SK-N-SH (cell line): ENCODE measurements at regions not wholly inside any gene's neighbourhood (a gene's known extent, or its start where the extent isn't known, plus 50 kb on each side); places are given as distances from the start of the nearest gene placed in this dataset.

ENCODE experiments used
- CTCF ChIA-PET: fragments of 300-600, 350-600 bp; formaldehyde crosslinking; extraction: SDS; loops from one replicate; lab custom pipeline; 2021; lab: Yijun Ruan, JAX
- POLR2A ChIA-PET: fragments of 350-600 bp; sonication (Branson Sonifier 250); formaldehyde crosslinking; extraction: SDS; loops from one replicate; lab custom pipeline; 2020; ENCODE audit warnings: antibody characterized with exemption, inconsistent platforms; lab: Yijun Ruan, JAX
- DNase-seq: peaks from one replicate; pipeline ENCODE4 v3.0.0; 2012
- H2AFZ ChIP-seq: fragments of 200-600 bp; sonication (generic); 2 replicates; pipeline ENCODE4 v1.8.1; 2016; ENCODE audit warnings: antibody characterized with exemption, mild to moderate bottlenecking, low read depth
- H3F3A ChIP-seq: fragments of 200-600 bp; sonication (generic); replicated peaks from 2 replicates; pipeline ENCODE3; 2016; ENCODE audit warnings: antibody characterized with exemption, mild to moderate bottlenecking; ENCODE audit not compliant: insufficient read depth
- H3K27ac ChIP-seq, 2 experiments: fragments of 200-500 bp in 1 of 2; fragments of 200-600 bp in 1 of 2; sonication (Bioruptor generic) in 1 of 2; sonication (generic), shearing (Covaris generic) in 1 of 2; 2 replicates each; pipeline versions ENCODE4 v1.5.1 to v1.6.1; 2014 to 2016; ENCODE audit warnings: low read depth in 2 of 2, inconsistent platforms in 1 of 2, low read length in 1 of 2, mild to moderate bottlenecking in 1 of 2, mixed read lengths in 1 of 2
- H3K27me3 ChIP-seq: fragments of 200-600 bp; sonication (generic), shearing (Covaris generic); 2 replicates; pipeline ENCODE4 v1.6.1; 2016; ENCODE audit warnings: mixed run types; ENCODE audit not compliant: insufficient read depth
- H3K36me3 ChIP-seq, 2 experiments: fragments of 200-500 bp in 1 of 2; fragments of 200-600 bp in 1 of 2; sonication (Bioruptor generic) in 1 of 2; sonication (generic) in 1 of 2; replicated peaks in 1 of 2; 2 replicates each; pipeline versions ENCODE3 to v1.5.1; 2014 to 2016; ENCODE audit warnings: low read length in 1 of 2, mild to moderate bottlenecking in 1 of 2; ENCODE audit not compliant: insufficient read depth in 2 of 2, control insufficient read depth in 1 of 2
- H3K4me1 ChIP-seq, 2 experiments: fragments of 200-500 bp in 1 of 2; fragments of 200-600 bp in 1 of 2; sonication (Bioruptor generic) in 1 of 2; sonication (generic), shearing (Covaris generic) in 1 of 2; 2 replicates each; pipeline versions ENCODE4 v1.5.1 to v1.6.1; 2014 to 2016; ENCODE audit warnings: low read depth in 1 of 2, low read length in 1 of 2, mixed run types in 1 of 2; ENCODE audit not compliant: insufficient read depth in 2 of 2, control insufficient read depth in 1 of 2
- H3K4me2 ChIP-seq: fragments of 200-600 bp; sonication (generic), shearing (Covaris generic); 2 replicates; pipeline ENCODE4 v1.6.1; 2017; ENCODE audit warnings: mixed run types
- H3K4me3 ChIP-seq, 2 experiments: fragments of 200-500 bp in 1 of 2; fragments of 200-600 bp in 1 of 2; sonication (Bioruptor generic) in 1 of 2; sonication (generic), shearing (Covaris generic) in 1 of 2; 2 replicates each; pipeline versions ENCODE4 v1.5.1 to v1.8.1; 2014 to 2016; ENCODE audit warnings: low read depth in 2 of 2, inconsistent platforms in 1 of 2, low read length in 1 of 2, mild to moderate bottlenecking in 1 of 2, mixed read lengths in 1 of 2, moderate library complexity in 1 of 2
- H3K79me2 ChIP-seq: fragments of 200-600 bp; sonication (generic); 2 replicates; pipeline ENCODE4 v1.8.1; 2017; ENCODE audit warnings: mild to moderate bottlenecking; ENCODE audit not compliant: insufficient read depth
- H3K9ac ChIP-seq: fragments of 200-600 bp; sonication (generic); 2 replicates; pipeline ENCODE4 v1.6.1; 2017; ENCODE audit warnings: mixed run types
- H3K9me2 ChIP-seq: fragments of 200-600 bp; sonication (generic); 2 replicates; pipeline ENCODE4 v1.6.1; 2017; ENCODE audit warnings: mixed run types
- H3K9me3 ChIP-seq: fragments of 200-600 bp; sonication (generic); 2 replicates; pipeline ENCODE4 v1.6.1; 2017; ENCODE audit warnings: mixed run types, mild to moderate bottlenecking, moderate library complexity
- H4K20me1 ChIP-seq: fragments of 200-600 bp; sonication (generic); 2 replicates; pipeline ENCODE4 v1.6.1; 2017; ENCODE audit warnings: mild to moderate bottlenecking, mixed run types; ENCODE audit not compliant: insufficient read depth
- CHD2 ChIP-seq: fragments of 150-350 bp; IDR thresholded peaks from 2 replicates; pipeline ENCODE4 v1.6.1; 2018; ENCODE audit warnings: low read length; ENCODE audit not compliant: partially characterized antibody
- EZH2phosphoT487 ChIP-seq: fragments of 200-600 bp; sonication (generic); IDR thresholded peaks from 2 replicates; pipeline ENCODE4 v1.6.1; 2017; ENCODE audit warnings: low read depth, mixed run types, mild to moderate bottlenecking, antibody characterized with exemption, moderate library complexity, borderline replicate concordance
- FOSL2 ChIP-seq: IDR thresholded peaks from 2 replicates; pipeline ENCODE4 v1.4.0; 2012; ENCODE audit warnings: low read depth, mild to moderate bottlenecking, moderate library complexity, borderline replicate concordance
- FOXM1 ChIP-seq: IDR thresholded peaks from 2 replicates; pipeline ENCODE4 v1.4.0; 2012; ENCODE audit warnings: low read depth, mild to moderate bottlenecking
- GABPA ChIP-seq: IDR thresholded peaks from 2 replicates; pipeline ENCODE4 v1.4.0; 2012; ENCODE audit warnings: low read depth, mild to moderate bottlenecking
- GATA2 ChIP-seq: sonication (generic); formaldehyde crosslinking; IDR thresholded peaks from 2 replicates; pipeline ENCODE4 v1.5.0; 2020; ENCODE audit warnings: mild to moderate bottlenecking, missing genetic modification reagents
- IRF3 ChIP-seq: fragments of 150-350 bp; IDR thresholded peaks from 2 replicates; pipeline ENCODE4 v1.6.1; 2016; ENCODE audit warnings: mild to moderate bottlenecking, low read depth, low read length
- JUND ChIP-seq: IDR thresholded peaks from 2 replicates; pipeline ENCODE4 v1.4.0; 2012
- MXI1 ChIP-seq: IDR thresholded peaks from 2 replicates; pipeline ENCODE4 v1.6.1; 2012; ENCODE audit warnings: mild to moderate bottlenecking, low read depth, low read length, improper control_type of control experiment
- PBX3 ChIP-seq: IDR thresholded peaks from 2 replicates; pipeline ENCODE4; 2012
- POLR2AphosphoS5 ChIP-seq: IDR thresholded peaks from 2 replicates; pipeline ENCODE4 v1.6.1; 2012; ENCODE audit warnings: low read depth, low read length
- RAD21 ChIP-seq: IDR thresholded peaks from 2 replicates; pipeline ENCODE4 v1.6.1; 2012; ENCODE audit warnings: mild to moderate bottlenecking, low read length
- RCOR1 ChIP-seq: fragments of 150-350 bp; IDR thresholded peaks from 2 replicates; pipeline ENCODE4 v1.6.1; 2017; ENCODE audit warnings: antibody characterized with exemption, low read length
- REST ChIP-seq: IDR thresholded peaks from 2 replicates; pipeline ENCODE4 v1.6.1; 2012; ENCODE audit warnings: mild to moderate bottlenecking, low read depth, low read length, moderate library complexity
- RXRA ChIP-seq: IDR thresholded peaks from 2 replicates; pipeline ENCODE4 v1.4.0; 2012; ENCODE audit warnings: low read depth, mild to moderate bottlenecking, borderline replicate concordance
- SIN3A ChIP-seq: IDR thresholded peaks from 2 replicates; pipeline ENCODE4 v1.6.1; 2012; ENCODE audit warnings: low read depth, mild to moderate bottlenecking, low read length, moderate library complexity, borderline replicate concordance
- TEAD4 ChIP-seq: IDR thresholded peaks from 2 replicates; pipeline ENCODE4 v1.4.0; 2012; ENCODE audit warnings: mild to moderate bottlenecking, borderline replicate concordance; ENCODE audit not compliant: insufficient read depth
- USF1 ChIP-seq: IDR thresholded peaks from 2 replicates; pipeline ENCODE4 v1.4.0; 2012; ENCODE audit warnings: low read depth, borderline replicate concordance
- YY1 ChIP-seq: IDR thresholded peaks from 2 replicates; pipeline ENCODE4 v1.4.0; 2012; ENCODE audit warnings: low read depth, mild to moderate bottlenecking
- WGBS: methylation state at CpG from one replicate; pipeline ENCODE4 v1.1.6; 2017; ENCODE audit warnings: low lambda C conversion rate; 5-methylcytosine and 5-hydroxymethylcytosine counted together

GRCh38 chr3:53402326-53402725, 55.0 kb upstream of the DCP1A start:
- H2AFZ ChIP-seq, result no peak overlapping the region
- H3K27me3 ChIP-seq, result no peaks in the 10 kb centered on the region
- POLR2A ChIA-PET, result no interaction called here
- 71% methylated on average over 1 of the region's 3 CpGs for WGBS
- no peak for DNase-seq
- no peaks in the 10 kb centered on the region for H3F3A ChIP-seq
- no peaks in the 10 kb centered on the region for H3K9me2 ChIP-seq
- no peaks in the 10 kb centered on the region for H4K20me1 ChIP-seq
- no peak overlapping the region for H3K9ac ChIP-seq
- no peak overlapping the region for H3K4me2 ChIP-seq
- no peak overlapping the region for H3K4me3 ChIP-seq
- no peak for TF ChIP-seq TEAD4
- TF ChIP-seq MXI1, result no peak
- TF ChIP-seq IRF3, result no peak
- TF ChIP-seq GABPA, result no peak
- TF ChIP-seq, all 33 proteins: peak for 0
- H3K27ac ChIP-seq, result no peak overlapping the region
- H3K79me2 ChIP-seq, result no peaks in the 10 kb centered on the region
- CTCF ChIA-PET, result interaction anchor here (0.9 kb wide), 1 partner anchor 27 kb away, joined by 3 read pairs; no protein-coding TSS in a partner anchor
- no peaks in the 10 kb centered on the region for H3K9me3 ChIP-seq
- no peaks in the 10 kb centered on the region for H3K36me3 ChIP-seq
- no peaks in the 10 kb centered on the region for H3K4me1 ChIP-seq

- H3K4me1 ChIP-seq, result no peaks in the 10 kb centered on the region
- no peaks in the 10 kb centered on the region for H3F3A ChIP-seq
- H3K36me3 ChIP-seq, result no peaks in the 10 kb centered on the region
- ChIA-PET POLR2A (no interaction called here), CTCF (no interaction called here)
- H3K9ac ChIP-seq, result no peak overlapping the region
- H3K79me2 ChIP-seq, result no peaks in the 10 kb centered on the region
- no peak for TF ChIP-seq PBX3
- no peak for TF ChIP-seq CHD2
- TF ChIP-seq REST, result no peak
- TF ChIP-seq RXRA, result no peak
- TF ChIP-seq GATA2 (CRISPR knock-in tag), result no peak
- no peak for TF ChIP-seq USF1
- no peak for TF ChIP-seq FOSL2
- TF ChIP-seq JUND, result no peak
- TF ChIP-seq YY1, result no peak
- TF ChIP-seq SIN3A, result no peak
- TF ChIP-seq POLR2AphosphoS5, result no peak
- TF ChIP-seq RAD21, result no peak
- TF ChIP-seq FOXM1, result no peak
- no peak for TF ChIP-seq RCOR1
- TF ChIP-seq EZH2phosphoT487, result no peak
- TF ChIP-seq, all 33 proteins: peak for 0
- no peak overlapping the region for H3K27ac ChIP-seq
- H4K20me1 ChIP-seq, result no peaks in the 10 kb centered on the region
- no peak overlapping the region for H3K4me2 ChIP-seq
- DNase-seq, result no peak
- H3K4me3 ChIP-seq, result no peak overlapping the region
- no peaks in the 10 kb centered on the region for H3K9me2 ChIP-seq
- peaks cover 15% of the 10 kb centered on the region for H3K9me3 ChIP-seq
- H2AFZ ChIP-seq, result no peak overlapping the region
- H3K27me3 ChIP-seq, result no peaks in the 10 kb centered on the region
Observed at GRCh38 chr3:53411371-53411770, 64.0 kb upstream of the DCP1A start.
